Fibroblast of villous mesenchyme (primary cell): ENCODE measurements at regions not wholly inside any gene's neighbourhood (a gene's known extent, or its start where the extent isn't known, plus 50 kb on each side); places are given as distances from the start of the nearest gene placed in this dataset.

Experiments
- DNase-seq: peaks from one replicate; pipeline ENCODE4 v3.0.0-alpha.2; 2010; ENCODE audit warnings: low read depth
- H3K4me3 ChIP-seq: 2 replicates; pipeline ENCODE4 v1.5.1; 2011; ENCODE audit warnings: low read depth, mild to moderate bottlenecking, low read length
- TF ChIP-seq, protein P1 (sequence below): IDR thresholded peaks from 2 replicates; pipeline ENCODE4 v1.5.1; 2012; ENCODE audit warnings: low read depth, mild to moderate bottlenecking, low read length; ENCODE audit not compliant: insufficient read depth

DNA sequence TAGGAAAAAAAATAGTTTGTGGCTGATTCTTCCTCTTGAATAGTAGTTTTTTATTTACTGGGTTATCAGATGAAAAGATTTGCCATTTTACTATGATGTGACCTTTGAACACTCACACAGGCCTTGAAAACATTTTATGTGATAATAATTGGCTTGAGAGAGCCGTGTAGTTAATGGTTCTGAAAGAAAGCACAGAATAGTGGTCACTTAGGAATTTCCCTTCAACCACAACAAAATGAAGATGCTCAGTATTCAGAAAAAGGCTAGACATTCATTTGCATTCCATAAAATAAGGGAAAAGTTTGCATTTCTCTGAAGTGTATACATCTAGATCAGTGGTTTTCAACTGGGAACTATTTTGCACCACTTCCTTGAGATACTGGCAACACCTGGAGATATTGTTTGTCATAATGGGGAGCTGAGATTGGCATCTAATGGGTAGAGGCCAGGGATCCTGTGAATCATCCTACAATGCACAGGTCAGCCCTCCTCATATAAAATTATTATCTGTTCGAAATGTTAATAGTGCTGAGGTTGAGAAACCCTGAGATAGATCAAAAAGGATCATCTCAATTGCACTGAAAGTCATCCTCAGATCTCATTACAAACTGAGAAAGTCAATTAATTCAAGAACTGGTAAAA is 446.4 kb upstream of the CCNG1 start:
- DNase-seq: no peak
- TF ChIP-seq, protein P1, sequence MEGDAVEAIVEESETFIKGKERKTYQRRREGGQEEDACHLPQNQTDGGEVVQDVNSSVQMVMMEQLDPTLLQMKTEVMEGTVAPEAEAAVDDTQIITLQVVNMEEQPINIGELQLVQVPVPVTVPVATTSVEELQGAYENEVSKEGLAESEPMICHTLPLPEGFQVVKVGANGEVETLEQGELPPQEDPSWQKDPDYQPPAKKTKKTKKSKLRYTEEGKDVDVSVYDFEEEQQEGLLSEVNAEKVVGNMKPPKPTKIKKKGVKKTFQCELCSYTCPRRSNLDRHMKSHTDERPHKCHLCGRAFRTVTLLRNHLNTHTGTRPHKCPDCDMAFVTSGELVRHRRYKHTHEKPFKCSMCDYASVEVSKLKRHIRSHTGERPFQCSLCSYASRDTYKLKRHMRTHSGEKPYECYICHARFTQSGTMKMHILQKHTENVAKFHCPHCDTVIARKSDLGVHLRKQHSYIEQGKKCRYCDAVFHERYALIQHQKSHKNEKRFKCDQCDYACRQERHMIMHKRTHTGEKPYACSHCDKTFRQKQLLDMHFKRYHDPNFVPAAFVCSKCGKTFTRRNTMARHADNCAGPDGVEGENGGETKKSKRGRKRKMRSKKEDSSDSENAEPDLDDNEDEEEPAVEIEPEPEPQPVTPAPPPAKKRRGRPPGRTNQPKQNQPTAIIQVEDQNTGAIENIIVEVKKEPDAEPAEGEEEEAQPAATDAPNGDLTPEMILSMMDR: no peak
- H3K4me3 ChIP-seq: no peak overlapping the region

DNA sequence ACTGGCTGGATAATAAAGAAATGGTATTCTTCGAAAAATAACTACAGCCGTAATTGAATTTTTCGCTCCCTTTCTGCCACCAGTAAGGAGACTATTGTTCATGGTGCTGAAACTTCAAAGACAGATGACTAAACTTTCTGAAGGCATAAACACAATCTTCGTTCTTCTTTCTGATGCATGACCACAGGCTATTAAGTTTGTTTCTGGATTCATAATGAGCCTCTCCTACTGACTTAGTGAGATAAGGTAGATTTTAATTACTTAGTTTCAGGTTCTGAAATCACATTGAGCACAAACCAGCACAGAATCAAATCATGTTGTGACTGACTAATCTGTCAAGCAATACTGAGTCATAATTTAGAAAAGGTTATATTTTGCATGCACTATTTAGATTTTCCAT is 441.8 kb upstream of the CCNG1 start:
- TF ChIP-seq, protein P1: no peak
- no peak for DNase-seq
- no peak overlapping the region for H3K4me3 ChIP-seq

- no peak for DNase-seq
- TF ChIP-seq, protein P1: no peak
- no peak overlapping the region for H3K4me3 ChIP-seq
Measured at GRCh38 chr5:162996053-162996452, 441.3 kb upstream of the CCNG1 start.

DNA sequence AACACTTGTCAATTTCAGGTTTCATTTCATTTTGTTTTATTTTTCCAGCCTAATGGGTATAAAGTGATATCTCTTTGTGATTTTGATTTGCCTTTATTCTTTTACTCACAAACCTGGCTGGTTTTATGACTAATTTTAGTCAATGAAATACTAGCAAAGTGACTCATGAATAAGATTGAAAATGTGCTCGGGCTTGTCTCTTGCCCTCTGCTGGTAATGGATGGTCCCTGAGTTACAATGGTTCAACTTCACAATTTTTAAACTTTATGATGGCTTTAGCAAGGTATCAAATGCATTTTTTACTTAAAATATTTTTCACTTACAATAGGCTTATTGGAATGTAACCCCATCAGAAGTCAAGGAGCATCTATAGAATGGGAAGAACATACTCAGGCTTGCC is 431.4 kb upstream of the CCNG1 start:
- no peak for DNase-seq
- no peak overlapping the region for H3K4me3 ChIP-seq
- TF ChIP-seq, protein P1: no peak

- no peak overlapping the region for H3K4me3 ChIP-seq
- TF ChIP-seq, protein P1: no peak
- no peak for DNase-seq
Measured at GRCh38 chr5:163022582-163023128, 414.7 kb upstream of the CCNG1 start.

DNA sequence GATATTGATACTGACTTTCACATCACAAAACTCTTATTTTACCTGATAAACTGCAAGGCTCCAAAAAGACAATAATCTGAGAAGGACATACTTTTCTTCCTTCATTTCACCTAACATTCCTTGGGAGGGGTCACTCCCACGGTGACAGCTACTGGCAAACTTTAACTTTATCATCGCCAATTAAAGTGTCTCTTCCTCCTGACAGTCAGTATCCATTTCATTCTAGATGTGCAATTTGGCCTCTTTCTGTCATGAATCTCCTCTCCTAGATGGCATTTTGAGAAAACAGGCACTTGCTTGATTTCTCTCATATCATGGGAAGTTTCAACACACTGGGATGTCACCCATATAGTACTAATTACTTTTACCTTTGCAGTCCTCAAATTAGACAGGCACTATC is 413.5 kb upstream of the CCNG1 start:
- H3K4me3 ChIP-seq: no peak overlapping the region
- DNase-seq: no peak
- TF ChIP-seq, protein P1: no peak

GRCh38 chr5:163024936-163025335 is 412.5 kb upstream of the CCNG1 start:
- no peak for DNase-seq
- TF ChIP-seq, protein P1: no peak
- H3K4me3 ChIP-seq: no peak overlapping the region
